RWPE2 (cell line): ENCODE measurements at regions not wholly inside any gene's neighbourhood (a gene's known extent, or its start where the extent isn't known, plus 50 kb on each side); places are given as distances from the start of the nearest gene placed in this dataset.

Experiments used
- ATAC-seq: fragments of 200-7000 bp; cut with Tn5 transposase; 3 replicates; pipeline ENCODE4 v1.9.1; 2021; ENCODE audit warnings: low read depth
- DNase-seq: peaks from one replicate; pipeline ENCODE4 v3.0.0-alpha.2; 2020; ENCODE audit warnings: low spot score
- H3K27ac ChIP-seq: fragments of 450-650 bp; 2 replicates; pipeline ENCODE4 v1.5.1; 2017; ENCODE audit warnings: mild to moderate bottlenecking; ENCODE audit not compliant: poor library complexity, severe bottlenecking
- H3K27me3 ChIP-seq: fragments of 250-450 bp; sonication (Bioruptor Pico); 2 replicates; pipeline ENCODE4 v1.5.1; 2021; ENCODE audit warnings: mild to moderate bottlenecking, moderate library complexity; ENCODE audit not compliant: insufficient read depth, poor library complexity, severe bottlenecking
- H3K36me3 ChIP-seq: fragments of 250-450 bp; sonication (Bioruptor Pico); 2 replicates; pipeline ENCODE4 v1.5.1; 2020; ENCODE audit warnings: low read depth, mild to moderate bottlenecking, moderate library complexity
- H3K4me1 ChIP-seq: fragments of 250-450 bp; sonication (Bioruptor Pico); 2 replicates; pipeline ENCODE4 v1.5.1; 2021; ENCODE audit warnings: mild to moderate bottlenecking, moderate library complexity; ENCODE audit not compliant: insufficient read depth, poor library complexity, severe bottlenecking
- H3K4me3 ChIP-seq: fragments of 250-450 bp; sonication (Bioruptor Pico); 2 replicates; pipeline ENCODE4 v1.5.1; 2021; ENCODE audit warnings: mild to moderate bottlenecking, moderate library complexity; ENCODE audit not compliant: severe bottlenecking
- H3K9me3 ChIP-seq: fragments of 250-450 bp; sonication (Bioruptor Pico); 2 replicates; pipeline ENCODE4 v1.5.1; 2021; ENCODE audit warnings: mild to moderate bottlenecking, moderate library complexity; ENCODE audit not compliant: severe bottlenecking
- TF ChIP-seq, protein P1 (sequence below): fragments of 450-650 bp; IDR thresholded peaks from one replicate; pipeline ENCODE4 v1.5.1; 2017; ENCODE audit warnings: mild to moderate bottlenecking, moderate library complexity; ENCODE audit not compliant: poor library complexity, severe bottlenecking

DNA sequence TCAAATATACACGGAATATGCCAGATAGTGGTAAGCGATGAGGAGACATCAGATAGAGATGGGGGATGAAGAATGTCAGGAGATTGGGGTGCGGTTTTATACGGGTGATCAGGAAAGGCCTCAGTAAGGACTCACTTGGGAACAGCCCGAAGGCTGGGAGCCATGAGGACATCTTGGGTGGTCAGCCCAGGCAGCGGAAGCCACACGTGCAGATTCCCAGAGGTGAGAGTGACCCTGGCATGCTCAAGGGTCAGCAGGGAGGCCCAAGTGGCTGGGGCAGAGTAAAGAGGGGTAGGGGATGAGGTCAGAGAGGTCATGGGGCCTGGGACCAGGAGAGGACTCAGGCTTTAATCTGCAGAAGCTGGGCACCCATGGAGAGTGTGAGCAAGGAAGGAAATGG lies 106.6 kb downstream of the MATN1 start:
- no peak for ATAC-seq

DNA sequence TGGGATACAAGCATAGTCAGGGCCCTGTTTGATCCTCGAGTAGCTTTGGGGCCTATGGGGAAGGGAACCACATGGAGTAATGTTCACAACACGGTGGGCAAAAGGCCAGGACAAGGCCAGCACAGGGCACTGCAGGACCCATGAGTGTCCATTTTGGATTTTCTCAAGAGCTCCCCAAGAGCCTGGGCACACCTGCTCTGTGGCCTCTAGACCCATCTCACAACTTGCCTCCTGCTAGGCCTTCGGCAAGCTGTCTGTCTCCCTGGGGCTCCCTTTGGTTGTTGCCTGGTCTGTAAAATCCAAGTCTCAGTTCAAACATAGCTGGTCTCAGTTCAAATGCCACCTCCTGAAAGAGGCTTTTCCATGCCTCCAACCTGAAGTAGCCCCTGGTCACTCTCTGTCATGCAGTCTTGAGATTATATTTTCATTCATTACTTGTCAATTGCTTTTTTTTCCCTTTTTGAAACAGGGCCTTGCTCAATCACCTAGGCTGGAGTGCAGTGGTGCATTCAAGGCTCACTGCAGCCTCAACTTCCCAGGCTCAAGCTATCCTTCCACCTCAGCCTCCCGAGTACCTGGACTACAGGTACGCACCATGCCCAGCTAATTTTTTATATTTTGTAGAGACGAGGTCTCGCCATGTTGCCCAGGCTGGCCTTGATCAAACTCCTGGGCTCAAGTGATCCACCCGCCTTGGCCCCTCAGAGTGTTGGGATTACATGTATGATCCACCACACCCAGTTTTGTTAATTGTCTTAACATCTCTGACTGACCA lies 107.4 kb downstream of the MATN1 start:
- TF ChIP-seq, protein P1, sequence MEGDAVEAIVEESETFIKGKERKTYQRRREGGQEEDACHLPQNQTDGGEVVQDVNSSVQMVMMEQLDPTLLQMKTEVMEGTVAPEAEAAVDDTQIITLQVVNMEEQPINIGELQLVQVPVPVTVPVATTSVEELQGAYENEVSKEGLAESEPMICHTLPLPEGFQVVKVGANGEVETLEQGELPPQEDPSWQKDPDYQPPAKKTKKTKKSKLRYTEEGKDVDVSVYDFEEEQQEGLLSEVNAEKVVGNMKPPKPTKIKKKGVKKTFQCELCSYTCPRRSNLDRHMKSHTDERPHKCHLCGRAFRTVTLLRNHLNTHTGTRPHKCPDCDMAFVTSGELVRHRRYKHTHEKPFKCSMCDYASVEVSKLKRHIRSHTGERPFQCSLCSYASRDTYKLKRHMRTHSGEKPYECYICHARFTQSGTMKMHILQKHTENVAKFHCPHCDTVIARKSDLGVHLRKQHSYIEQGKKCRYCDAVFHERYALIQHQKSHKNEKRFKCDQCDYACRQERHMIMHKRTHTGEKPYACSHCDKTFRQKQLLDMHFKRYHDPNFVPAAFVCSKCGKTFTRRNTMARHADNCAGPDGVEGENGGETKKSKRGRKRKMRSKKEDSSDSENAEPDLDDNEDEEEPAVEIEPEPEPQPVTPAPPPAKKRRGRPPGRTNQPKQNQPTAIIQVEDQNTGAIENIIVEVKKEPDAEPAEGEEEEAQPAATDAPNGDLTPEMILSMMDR: no peak

More for the DNA sequence above, 106.6 kb downstream of the MATN1 start:
- no peaks in the 10 kb centered on the region for H3K27me3 ChIP-seq
- H3K9me3 ChIP-seq: no peaks in the 10 kb centered on the region
- H3K4me1 ChIP-seq: peaks cover 33% of the 10 kb centered on the region
- H3K36me3 ChIP-seq: no peaks in the 10 kb centered on the region
- TF ChIP-seq, protein P1: no peak
- DNase-seq: no peak
- peak overlapping the region; percentile 79 for H3K27ac ChIP-seq
- no peak overlapping the region for H3K4me3 ChIP-seq

DNA sequence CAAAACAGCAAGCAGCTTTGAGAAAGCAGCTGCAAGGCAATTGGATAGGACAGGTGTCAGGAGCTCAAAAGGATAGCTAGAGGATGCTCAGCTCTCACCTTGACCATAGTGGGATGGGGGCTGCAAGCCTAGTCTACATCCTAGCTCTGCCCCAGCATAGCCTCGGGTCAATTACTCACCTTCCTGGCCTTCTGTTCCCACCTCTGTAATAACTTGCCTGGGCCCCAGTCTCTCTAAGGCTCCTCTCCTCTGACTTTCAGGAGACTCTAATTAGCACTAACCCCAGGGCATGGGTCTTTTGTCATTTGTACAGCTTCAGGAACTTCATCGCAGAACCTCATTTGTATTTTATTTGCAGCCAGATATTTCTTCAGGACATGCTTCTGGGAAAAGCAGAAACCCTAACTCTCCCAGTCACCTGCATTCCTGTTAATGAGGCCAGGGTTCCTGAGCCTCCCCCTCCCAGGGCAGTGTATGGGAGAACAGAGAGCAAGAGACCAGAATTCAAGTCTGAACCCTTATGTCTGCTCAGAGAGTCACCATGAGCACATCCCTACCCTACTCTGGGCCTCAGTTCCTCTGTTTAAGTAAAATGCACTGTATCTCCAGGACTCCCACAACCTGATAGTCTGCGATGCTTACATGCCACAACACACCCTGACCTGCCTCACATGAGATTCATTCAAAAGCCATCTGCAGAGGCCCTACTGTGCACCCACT lies 108.1 kb downstream of the MATN1 start:
- peak; percentile 48; the same call in 1 of the 3 replicates for ATAC-seq
- Histone ChIP-seq H3K36me3 (no peaks in the 10 kb centered on the region), H3K27ac (peak overlapping the region; percentile 79), H3K9me3 (no peaks in the 10 kb centered on the region), H3K4me1 (peaks cover 33% of the 10 kb centered on the region), H3K27me3 (no peaks in the 10 kb centered on the region), H3K4me3 (no peak overlapping the region)
- no peak for DNase-seq
- TF ChIP-seq, protein P1: no peak

More for the DNA sequence above, 107.4 kb downstream of the MATN1 start:
- Histone ChIP-seq H3K27ac (peak overlapping the region; percentile 79), H3K4me1 (peaks cover 33% of the 10 kb centered on the region), H3K36me3 (no peaks in the 10 kb centered on the region), H3K27me3 (no peaks in the 10 kb centered on the region), H3K4me3 (no peak overlapping the region), H3K9me3 (no peaks in the 10 kb centered on the region)
- no peak for DNase-seq
- ATAC-seq: no peak

DNA sequence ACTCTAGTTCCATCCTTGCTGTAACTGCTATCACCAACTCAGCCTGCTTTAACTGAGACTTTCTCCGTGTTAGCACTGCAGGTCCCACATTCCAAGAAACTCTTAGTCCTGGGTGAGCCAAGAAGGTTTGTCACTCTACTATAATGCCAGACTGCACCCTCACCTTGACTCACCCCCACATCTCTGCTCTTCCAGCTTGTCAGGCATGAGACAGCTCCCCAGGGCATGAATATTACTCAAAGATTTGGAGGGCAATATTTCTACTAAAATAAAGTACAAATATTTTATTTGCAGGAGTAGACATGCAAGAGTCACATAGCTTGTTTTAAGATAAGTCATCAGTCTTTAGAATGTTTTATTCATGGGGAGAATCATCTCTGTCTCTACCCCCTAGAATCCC lies 110.2 kb downstream of the MATN1 start:
- Histone ChIP-seq H3K27me3 (no peaks in the 10 kb centered on the region), H3K4me3 (no peak overlapping the region), H3K4me1 (peaks cover 23% of the 10 kb centered on the region), H3K27ac (peak overlapping the region; percentile 79), H3K9me3 (no peaks in the 10 kb centered on the region), H3K36me3 (no peaks in the 10 kb centered on the region)
- ATAC-seq (peak; percentile 70), DNase-seq (no peak)
- TF ChIP-seq, protein P1: no peak
